IPS-NIHi7 (cell line): ENCODE measurements at regions not wholly inside any gene's neighbourhood (a gene's known extent, or its start where the extent isn't known, plus 50 kb on each side); places are given as distances from the start of the nearest gene placed in this dataset.

Experiments
- DNase-seq: peaks from one replicate; pipeline ENCODE4 v3.0.0; 2012; ENCODE audit warnings: mixed read lengths; ENCODE audit errors: extremely low spot score

GRCh38 chr2:45301307-45302277, 292.3 kb upstream of the SIX2 start:
- no peak for DNase-seq

- DNase-seq = no peak
Observed at GRCh38 chr2:45300026-45300750, 290.9 kb upstream of the SIX2 start.

GRCh38 chr2:45299361-45299760, 290.1 kb upstream of the SIX2 start:
- no peak for DNase-seq

- DNase-seq = no peak
Observed at GRCh38 chr2:45293182-45293581, 283.9 kb upstream of the SIX2 start.

- no peak for DNase-seq
Observed at GRCh38 chr2:45291296-45291701, 282.0 kb upstream of the SIX2 start.

- DNase-seq = no peak
Observed at GRCh38 chr2:45289997-45290709, 280.9 kb upstream of the SIX2 start.

- DNase-seq = no peak
Observed at GRCh38 chr2:45288532-45289417, 279.5 kb upstream of the SIX2 start.

- DNase-seq = no peak
Observed at GRCh38 chr2:45287045-45287444, 277.8 kb upstream of the SIX2 start.

- no peak for DNase-seq
Observed at GRCh38 chr2:45285771-45286390, 276.6 kb upstream of the SIX2 start.

GRCh38 chr2:45285311-45285710, 276.1 kb upstream of the SIX2 start:
- no peak for DNase-seq

- DNase-seq = no peak
Observed at GRCh38 chr2:45284621-45284995, 275.4 kb upstream of the SIX2 start.

- peak; percentile 48 for DNase-seq
Observed at GRCh38 chr2:45283764-45284620, 274.7 kb upstream of the SIX2 start.

GRCh38 chr2:45282646-45283045, 273.4 kb upstream of the SIX2 start:
- DNase-seq = no peak

- no peak for DNase-seq
Observed at GRCh38 chr2:45281311-45281710, 272.1 kb upstream of the SIX2 start.

GRCh38 chr2:45280794-45281193, 271.5 kb upstream of the SIX2 start:
- no peak for DNase-seq

GRCh38 chr2:45279356-45279755, 270.1 kb upstream of the SIX2 start:
- no peak for DNase-seq

- no peak for DNase-seq
Observed at GRCh38 chr2:45278365-45279078, 269.3 kb upstream of the SIX2 start.

GRCh38 chr2:45276914-45277313, 267.7 kb upstream of the SIX2 start:
- no peak for DNase-seq

- DNase-seq = no peak
Observed at GRCh38 chr2:45275806-45276205, 266.6 kb upstream of the SIX2 start.
